K562 (cell line): ENCODE measurements at regions not wholly inside any gene's neighbourhood (a gene's known extent, or its start where the extent isn't known, plus 50 kb on each side); places are given as distances from the start of the nearest gene placed in this dataset.

Experiments
- ATAC-seq: fragments of 200-7000 bp; cut with Tn5 transposase; 3 replicates; pipeline ENCODE4 v1.9.1; 2020; ENCODE audit warnings: moderate library complexity
- BruUV-seq: library from RNA; stranded (reverse); fragments of 400-500 nt; replicated peaks from 2 replicates; lab custom pipeline; 2021; lab: Mats Ljungman, UMichigan
- CTCF ChIA-PET: fragments of 300-600 bp; formaldehyde crosslinking; extraction: SDS; loops from one replicate; lab custom pipeline; 2021; ENCODE audit warnings: low intra/inter-chr PET ratio; lab: Yijun Ruan, JAX
- POLR2A ChIA-PET: fragments of 300-600, 350-650 bp; sonication (Branson Sonifier 250); formaldehyde crosslinking; extraction: SDS; loops from one replicate; lab custom pipeline; 2021; ENCODE audit warnings: antibody characterized with exemption, inconsistent platforms; lab: Yijun Ruan, JAX
- DNase-seq, 4 experiments: peaks; one replicate each; pipeline versions ENCODE4 v3.0.0 to v3.0.0-alpha.2; 2011 to 2018; ENCODE audit warnings: low spot score in 3 of 4, mixed read lengths in 3 of 4; ENCODE audit errors: extremely low read depth in 1 of 4
- FAIRE-seq: peaks from 2 replicates; lab custom pipeline; 2011; peaks lifted over from hg19 to GRCh38; lab: Jason Lieb, UNC
- H2AFZ ChIP-seq: 2 replicates; pipeline ENCODE4 v1.6.0; 2011; ENCODE audit warnings: low read depth, low read length, control low read depth, inconsistent platforms
- H3K27ac ChIP-seq: fragments of 200-600 bp; 3 replicates; pipeline ENCODE4 v1.8.0; 2011; ENCODE audit warnings: low read depth, mild to moderate bottlenecking, control low read depth, inconsistent platforms, low read length, moderate library complexity, mixed read lengths; ENCODE audit errors: extremely low read depth
- H3K27me3 ChIP-seq, 2 experiments: fragments of 300-600 bp in 1 of 2; 2 replicates in 1 of 2; 3 replicates in 1 of 2; pipeline versions ENCODE4 v1.6.0 to v1.8.0; 2011; ENCODE audit warnings: inconsistent platforms in 2 of 2, low read length in 2 of 2, mild to moderate bottlenecking in 1 of 2, mixed read lengths in 1 of 2, moderate library complexity in 1 of 2; ENCODE audit not compliant: control insufficient read depth in 2 of 2, insufficient read depth in 2 of 2
- H3K36me3 ChIP-seq: fragments of 300-600 bp; 3 replicates; pipeline ENCODE4 v1.8.0; 2011; ENCODE audit warnings: mild to moderate bottlenecking, low read length, inconsistent platforms; ENCODE audit not compliant: control insufficient read depth, insufficient read depth
- H3K4me1 ChIP-seq, 2 experiments: fragments of 200-600 bp in 1 of 2; replicated peaks in 1 of 2; 2 replicates in 1 of 2; 3 replicates in 1 of 2; pipeline versions ENCODE4 v1.5.1 to v1.8.0; 2011; ENCODE audit warnings: inconsistent platforms in 2 of 2, low read length in 2 of 2, mild to moderate bottlenecking in 1 of 2, mixed read lengths in 1 of 2, moderate library complexity in 1 of 2; ENCODE audit not compliant: control insufficient read depth in 2 of 2, insufficient read depth in 2 of 2
- H3K4me2 ChIP-seq: 2 replicates; pipeline ENCODE4 v1.6.1; 2011; ENCODE audit warnings: low read length, control low read depth, inconsistent platforms, mixed read lengths; ENCODE audit not compliant: insufficient read depth
- H3K4me3 ChIP-seq: fragments of 200-600 bp; sonication (generic), shearing (Covaris generic); 2 replicates; pipeline ENCODE4 v1.5.1; 2016; ENCODE audit warnings: control low read depth, inconsistent platforms
- H3K79me2 ChIP-seq: fragments of 200-600 bp; 3 replicates; pipeline ENCODE4 v1.8.0; 2011; ENCODE audit warnings: low read length, inconsistent platforms; ENCODE audit not compliant: control insufficient read depth, insufficient read depth
- H3K9ac ChIP-seq, 2 experiments: 2 replicates each; pipeline versions ENCODE4 v1.6.0 to v1.6.1; 2011; ENCODE audit warnings: low read depth in 2 of 2, low read length in 2 of 2, control low read depth in 1 of 2, inconsistent platforms in 1 of 2, mild to moderate bottlenecking in 1 of 2, mixed read lengths in 1 of 2; ENCODE audit not compliant: insufficient read depth in 1 of 2
- H3K9me1 ChIP-seq: one replicate; pipeline ENCODE4 v1.6.0; 2011; ENCODE audit warnings: inconsistent platforms, mild to moderate bottlenecking, low read length, moderate library complexity; ENCODE audit not compliant: control insufficient read depth, insufficient read depth
- H3K9me3 ChIP-seq: replicated peaks from 2 replicates; pipeline ENCODE4 v1.5.1; 2011; ENCODE audit warnings: low read depth, low read length, inconsistent platforms; ENCODE audit not compliant: control insufficient read depth, insufficient read depth
- H4K20me1 ChIP-seq: replicated peaks from 2 replicates; pipeline ENCODE4 v1.6.1; 2011; ENCODE audit warnings: low read length, inconsistent platforms, mixed read lengths; ENCODE audit not compliant: control insufficient read depth, insufficient read depth
- CREB3 ChIP-seq: fragments of 450-650 bp; conservative IDR thresholded peaks from 2 replicates; pipeline ENCODE4 v1.6.1; 2016; ENCODE audit warnings: missing genetic modification characterization, low read depth, mild to moderate bottlenecking, missing compliant biosample characterization, moderate library complexity
- CXXC5 ChIP-seq: fragments of 250-450 bp; sonication (Bioruptor Pico); IDR thresholded peaks from 2 replicates; pipeline ENCODE4 v1.8.0; 2022; ENCODE audit warnings: inconsistent platforms, mild to moderate bottlenecking, moderate library complexity
- ERF ChIP-seq: fragments of 450-650 bp; formaldehyde crosslinking; IDR thresholded peaks from 2 replicates; pipeline ENCODE4 v1.4.0; 2020; ENCODE audit warnings: mild to moderate bottlenecking, mixed read lengths
- FUS ChIP-seq: fragments of 200-400 bp; formaldehyde crosslinking; optimal IDR thresholded peaks from 2 replicates; pipeline ENCODE3; 2017; ENCODE audit warnings: low read depth, low read length
- MAZ ChIP-seq, 2 experiments: fragments of 450-650 bp in 1 of 2; sonication (generic) in 1 of 2; formaldehyde crosslinking; IDR thresholded peaks in 1 of 2; conservative IDR thresholded peaks in 1 of 2; 2 replicates each; pipeline versions ENCODE4 v1.4.0 to v1.5.0; 2020; ENCODE audit warnings: mild to moderate bottlenecking in 1 of 2, missing genetic modification reagents in 1 of 2
- MEF2D ChIP-seq: conservative IDR thresholded peaks from 2 replicates; pipeline ENCODE4 v1.6.1; 2016; ENCODE audit warnings: low read depth, missing genetic modification characterization, missing compliant biosample characterization
- NCOA4 ChIP-seq: fragments of 450-650 bp; IDR thresholded peaks from 2 replicates; pipeline ENCODE4 v1.6.1; 2018; ENCODE audit warnings: mild to moderate bottlenecking; ENCODE audit not compliant: partially characterized antibody
- NR2C1 ChIP-seq, 2 experiments: fragments of 450-650 bp; IDR thresholded peaks; 2 replicates each; pipeline ENCODE4 v1.6.1; 2017; ENCODE audit warnings: mild to moderate bottlenecking in 2 of 2, antibody characterized with exemption in 1 of 2, inconsistent platforms in 1 of 2, missing compliant biosample characterization in 1 of 2, missing genetic modification characterization in 1 of 2
- PHB ChIP-seq: fragments of 250-450 bp; sonication (Bioruptor Pico); IDR thresholded peaks from 2 replicates; pipeline ENCODE4 v1.5.0; 2021
- PTTG1 ChIP-seq: fragments of 450-650 bp; IDR thresholded peaks from 2 replicates; pipeline ENCODE4 v1.6.1; 2016; ENCODE audit warnings: low read depth, mild to moderate bottlenecking, missing genetic modification characterization, missing compliant biosample characterization
- SMAD3 ChIP-seq: fragments of 450-650 bp; formaldehyde crosslinking; conservative IDR thresholded peaks from 2 replicates; pipeline ENCODE4 v1.4.0; 2020; ENCODE audit warnings: mild to moderate bottlenecking
- ZNF174 ChIP-seq: fragments of 250-450 bp; sonication (Bioruptor Pico); IDR thresholded peaks from 2 replicates; pipeline ENCODE4 v1.4.0; 2020; ENCODE audit warnings: mild to moderate bottlenecking
- ZNF197 ChIP-seq: fragments of 200-800 bp; sonication (Bioruptor generic); IDR thresholded peaks from 2 replicates; pipeline ENCODE4 v1.6.1; 2016; ENCODE audit warnings: low read depth, missing genetic modification characterization, missing compliant biosample characterization
- ZNF277 ChIP-seq: fragments of 250-450 bp; sonication (Bioruptor Pico); IDR thresholded peaks from 2 replicates; pipeline ENCODE4 v1.8.0; 2022; ENCODE audit warnings: inconsistent platforms, mild to moderate bottlenecking, moderate library complexity, borderline replicate concordance
- ZNF282 ChIP-seq: sonication (generic); formaldehyde crosslinking; IDR thresholded peaks from 2 replicates; pipeline ENCODE4 v1.8.1; 2023; ENCODE audit warnings: missing genetic modification reagents
- ZNF644 ChIP-seq: fragments of 200-800 bp; sonication (Bioruptor generic); IDR thresholded peaks from 2 replicates; pipeline ENCODE4 v1.6.1; 2016; ENCODE audit warnings: low read depth, missing genetic modification characterization, missing compliant biosample characterization
- ZNF766 ChIP-seq: fragments of 200-800 bp; sonication (Bioruptor generic); conservative IDR thresholded peaks from 2 replicates; pipeline ENCODE4 v1.6.1; 2016; ENCODE audit warnings: missing genetic modification characterization, missing compliant biosample characterization
- ZNF79 ChIP-seq: fragments of 250-450 bp; sonication (Bioruptor Pico); IDR thresholded peaks from 2 replicates; pipeline ENCODE4 v1.4.0; 2020; ENCODE audit warnings: low read depth, mild to moderate bottlenecking, moderate library complexity
- WGBS: fragments of 100-300 bp; shearing (Covaris generic); methylation state at CpG from one replicate; pipeline ENCODE4 v1.1.6; 2016; ENCODE audit warnings: low coverage, mixed read lengths; ENCODE audit not compliant: insufficient coverage; ENCODE audit errors: missing lambda C conversion rate; 5-methylcytosine and 5-hydroxymethylcytosine counted together
- in situ Hi-C: fragments of 300-500 bp; cut with MboI; formaldehyde crosslinking; loops from 4 replicates; pipeline ENCODE4 v1.15.0; 2018; ENCODE audit warnings: inconsistent platforms, mixed read lengths
- intact Hi-C: fragments of 100-400 bp; cut with micrococcal nuclease; formaldehyde crosslinking; loops from 2 replicates; pipeline ENCODE4 v1.14.2; 2022

- ChIA-PET CTCF (no interaction called here), POLR2A (no interaction called here)
- no peaks in the 10 kb centered on the region for H3K4me1 ChIP-seq
- DNase-seq (no peak), ATAC-seq (no peak), FAIRE-seq (no peak)
- H2AFZ ChIP-seq: no peak overlapping the region
- intact Hi-C loops: no loop called here
- no peaks in the 10 kb centered on the region for H4K20me1 ChIP-seq
- no peak overlapping the region for H3K4me3 ChIP-seq
- no peaks in the 10 kb centered on the region for H3K79me2 ChIP-seq
- no peak overlapping the region for H3K4me2 ChIP-seq
- H3K27me3 ChIP-seq: no peaks in the 10 kb centered on the region
- H3K9me1 ChIP-seq: no peaks in the 10 kb centered on the region
- no peaks in the 10 kb centered on the region for H3K36me3 ChIP-seq
- no peak overlapping the region for H3K27ac ChIP-seq
- no peaks in the 10 kb centered on the region for H3K9me3 ChIP-seq
- in situ Hi-C loops: no loop called here
- 5% methylated on average over 4 of the region's 4 CpGs for WGBS
- no TSS peak for BruUV-seq
- H3K9ac ChIP-seq: no peak overlapping the region
- TF ChIP-seq CXXC5 (CRISPR knock-in tag): no peak
- TF ChIP-seq ZNF197 (CRISPR knock-in tag): no peak
- no peak for TF ChIP-seq PHB
- no peak for TF ChIP-seq FUS
- TF ChIP-seq MAZ (CRISPR knock-in tag; conservative IDR thresholded peaks at IDR 0.05 in 1 of 2, IDR thresholded peaks at IDR 0.05 in 1 of 2): 0 out of 4 replicates have a peak, but pooled peaks of 1 of the 2 experiments have one; percentile 22
- no peak for TF ChIP-seq NR2C1 (IDR thresholded peaks at IDR 0.05)
- 0 out of 2 replicates have a peak, but pooled peaks have one; percentile 12 for TF ChIP-seq NR2C1 (tag; IDR thresholded peaks at IDR 0.05)
- TF ChIP-seq ZNF766 (CRISPR knock-in tag): 0 out of 2 replicates have a peak, but pooled peaks have one; percentile 33
- TF ChIP-seq ZNF79: peak; percentile 72; the same call in 1 of the 2 replicates
- TF ChIP-seq PTTG1: peak; percentile 37; the same call in 1 of the 2 replicates
- no peak for TF ChIP-seq ZNF277 (CRISPR knock-in tag)
- peak; percentile 69; the same call in 1 of the 2 replicates for TF ChIP-seq CREB3
- 0 out of 2 replicates have a peak, but pooled peaks have one; percentile 35 for TF ChIP-seq MEF2D (tag)
- no peak for TF ChIP-seq ZNF174 (CRISPR knock-in tag)
- TF ChIP-seq NCOA4: no peak
- TF ChIP-seq ERF (CRISPR knock-in tag): no peak
- no peak for TF ChIP-seq ZNF644 (tag)
- no peak for TF ChIP-seq ZNF282 (CRISPR knock-in tag)
- 0 out of 2 replicates have a peak, but pooled peaks have one; percentile 33 for TF ChIP-seq SMAD3
Measured at GRCh38 chr4:33996075-33996718, 2248.1 kb downstream of the ARAP2 start.
